ENCODE measurements at regions not wholly inside any gene's neighbourhood (a gene's known extent, or its start where the extent isn't known, plus 50 kb on each side); places are given as distances from the start of the nearest gene placed in this dataset.
"Not testable (repeated sequence)": the region's sequence is repeated elsewhere in the genome, so short reads cannot be mapped to it uniquely, and the experiment has no call there.

DNA sequence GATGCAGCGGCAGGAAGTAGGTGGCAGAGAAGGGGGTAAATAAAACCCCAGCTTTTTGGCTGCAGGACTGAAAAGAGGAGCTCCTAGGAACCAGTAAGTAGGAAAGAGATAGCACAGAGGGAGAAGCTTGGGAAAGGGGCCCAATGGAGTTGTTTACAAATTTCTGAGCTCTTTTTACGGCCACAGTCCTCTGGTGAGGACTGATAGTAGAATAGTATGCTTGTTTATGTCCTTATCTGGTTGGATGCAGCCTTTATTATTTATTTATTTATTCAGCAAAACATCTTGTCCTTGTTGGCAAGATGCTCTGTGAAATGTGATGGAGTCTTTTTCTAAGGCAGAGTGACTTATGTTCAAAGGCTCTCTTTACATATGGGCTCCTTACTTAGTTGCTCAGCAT, 119.7 kb upstream of the AHI1 start:
- H3K27me3 ChIP-seq = no peaks in the 10 kb centered on the region
- no peak for DNase-seq (ENCODE audit: low spot score in 2 of 2)
- no peak for TF ChIP-seq POLR2A (IDR thresholded peaks at IDR 0.05)
- TF ChIP-seq EP300 (IDR thresholded peaks at IDR 0.05) = no peak
- TF ChIP-seq, protein P1, sequence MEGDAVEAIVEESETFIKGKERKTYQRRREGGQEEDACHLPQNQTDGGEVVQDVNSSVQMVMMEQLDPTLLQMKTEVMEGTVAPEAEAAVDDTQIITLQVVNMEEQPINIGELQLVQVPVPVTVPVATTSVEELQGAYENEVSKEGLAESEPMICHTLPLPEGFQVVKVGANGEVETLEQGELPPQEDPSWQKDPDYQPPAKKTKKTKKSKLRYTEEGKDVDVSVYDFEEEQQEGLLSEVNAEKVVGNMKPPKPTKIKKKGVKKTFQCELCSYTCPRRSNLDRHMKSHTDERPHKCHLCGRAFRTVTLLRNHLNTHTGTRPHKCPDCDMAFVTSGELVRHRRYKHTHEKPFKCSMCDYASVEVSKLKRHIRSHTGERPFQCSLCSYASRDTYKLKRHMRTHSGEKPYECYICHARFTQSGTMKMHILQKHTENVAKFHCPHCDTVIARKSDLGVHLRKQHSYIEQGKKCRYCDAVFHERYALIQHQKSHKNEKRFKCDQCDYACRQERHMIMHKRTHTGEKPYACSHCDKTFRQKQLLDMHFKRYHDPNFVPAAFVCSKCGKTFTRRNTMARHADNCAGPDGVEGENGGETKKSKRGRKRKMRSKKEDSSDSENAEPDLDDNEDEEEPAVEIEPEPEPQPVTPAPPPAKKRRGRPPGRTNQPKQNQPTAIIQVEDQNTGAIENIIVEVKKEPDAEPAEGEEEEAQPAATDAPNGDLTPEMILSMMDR (IDR thresholded peaks at IDR 0.05) = no peak
- no peak overlapping the region for H3K27ac ChIP-seq
- H3K9me3 ChIP-seq = no peaks in the 10 kb centered on the region
- WGBS, 2 donors = 78 to 91% methylated on average over 2 of the region's 2 CpGs
- no peaks in the 10 kb centered on the region for H3K4me1 ChIP-seq
- H3K36me3 ChIP-seq = no peaks in the 10 kb centered on the region
- no peak overlapping the region for H3K4me3 ChIP-seq

DNA sequence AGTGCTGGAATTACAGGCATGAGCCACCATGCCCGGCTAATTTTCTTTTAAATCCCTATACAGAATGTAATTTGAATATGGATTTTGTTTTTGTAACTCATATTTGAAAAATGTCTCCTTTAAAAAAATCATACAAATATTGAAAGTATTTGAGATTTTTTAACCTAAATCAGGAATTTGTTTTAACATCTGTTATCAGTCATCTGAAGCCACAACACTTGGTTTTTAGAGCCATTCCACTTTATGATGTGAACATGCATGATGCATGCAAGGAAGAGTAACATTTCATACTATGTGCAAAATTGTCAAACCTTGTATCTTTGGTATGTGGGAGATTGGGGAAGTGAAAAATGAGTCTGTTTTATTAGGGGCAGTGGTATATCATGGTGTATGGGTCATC, 124.5 kb upstream of the AHI1 start:
- H3K27ac ChIP-seq = no peak overlapping the region
- H3K9me3 ChIP-seq = no peaks in the 10 kb centered on the region
- no peaks in the 10 kb centered on the region for H3K27me3 ChIP-seq
- no peak overlapping the region for H3K4me3 ChIP-seq
- no peak for TF ChIP-seq POLR2A (IDR thresholded peaks at IDR 0.05)
- TF ChIP-seq, protein P1 (IDR thresholded peaks at IDR 0.05) = no peak
- TF ChIP-seq EP300 (IDR thresholded peaks at IDR 0.05) = no peak
- no peaks in the 10 kb centered on the region for H3K36me3 ChIP-seq
- 93 to 97% methylated on average over 1 of the region's 1 CpG for WGBS, 2 donors
- H3K4me1 ChIP-seq = no peaks in the 10 kb centered on the region
- no peak for DNase-seq (ENCODE audit: low spot score in 2 of 2)

DNA sequence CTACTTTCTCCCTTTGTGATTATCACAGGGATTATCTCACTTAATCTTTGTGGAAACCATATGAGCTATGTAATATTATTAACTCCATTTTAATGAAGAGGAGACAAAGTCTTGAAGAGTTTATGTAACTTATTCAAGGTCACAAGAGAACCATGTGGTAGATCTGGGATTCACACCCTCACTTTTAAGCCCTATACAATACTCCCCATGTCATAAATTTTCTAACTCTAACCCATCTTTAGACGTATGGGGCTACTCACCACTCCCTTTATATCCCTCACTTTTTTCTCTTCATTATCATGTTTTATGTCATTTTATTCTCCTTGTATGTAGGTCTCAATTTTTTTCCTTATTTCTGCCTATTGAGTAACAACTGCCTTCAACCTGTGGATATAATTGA, 126.4 kb upstream of the AHI1 start:
- WGBS, 2 donors = 87 to 98% methylated on average over 1 of the region's 1 CpG
- Histone ChIP-seq H3K27ac (no peak overlapping the region), H3K36me3 (no peaks in the 10 kb centered on the region), H3K9me3 (no peaks in the 10 kb centered on the region), H3K27me3 (no peaks in the 10 kb centered on the region), H3K4me3 (no peak overlapping the region), H3K4me1 (no peaks in the 10 kb centered on the region)
- no peak for DNase-seq (ENCODE audit: low spot score in 2 of 2)
- TF ChIP-seq EP300 (IDR thresholded peaks at IDR 0.05) (no peak), POLR2A (IDR thresholded peaks at IDR 0.05) (no peak)
- TF ChIP-seq, protein P1 (IDR thresholded peaks at IDR 0.05) = no peak

DNA sequence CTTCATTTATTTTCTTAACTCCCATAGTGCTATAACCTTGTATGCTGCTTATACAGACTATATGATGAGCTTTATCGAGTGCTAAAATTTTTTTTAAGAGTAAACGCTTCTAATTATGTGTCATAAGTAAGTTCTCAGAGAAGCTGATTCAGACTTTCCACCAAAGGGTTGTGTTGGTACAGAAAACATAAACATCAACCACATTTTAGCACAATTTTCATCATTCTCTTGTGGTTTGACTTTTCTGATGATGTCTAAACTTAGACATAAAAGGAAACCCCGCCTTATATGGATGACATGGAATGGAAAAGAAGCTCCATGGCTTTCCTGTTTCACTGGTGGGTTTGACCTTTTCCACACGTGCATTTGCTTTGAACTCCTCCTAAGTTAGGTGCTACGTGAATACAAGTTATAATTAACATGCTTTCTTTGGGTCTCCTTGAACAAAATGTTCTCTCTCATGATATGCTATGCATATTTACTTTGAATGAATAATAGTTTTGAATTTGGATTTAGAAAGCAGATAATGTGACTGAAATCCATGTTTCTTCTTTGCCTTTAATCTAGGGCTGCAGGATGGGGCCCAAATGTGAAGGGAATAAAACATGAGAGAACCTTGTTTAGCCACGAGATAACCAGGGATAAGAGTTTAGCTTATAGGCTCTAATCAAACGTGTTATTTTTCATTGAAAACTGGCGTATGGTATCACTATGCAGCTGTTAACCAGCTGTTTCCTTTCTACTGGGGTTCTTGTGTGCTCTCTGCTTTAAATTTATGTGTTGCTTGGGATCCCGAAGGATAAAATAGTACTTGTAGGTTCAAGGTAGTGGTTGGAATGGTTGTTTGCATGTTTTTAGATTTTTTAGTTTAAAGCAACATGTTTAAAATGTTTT, 127.1 kb upstream of the AHI1 start:
- WGBS, 2 donors = 65 to 71% methylated on average over 9 of the region's 9 CpGs
- Histone ChIP-seq H3K27ac (no peak overlapping the region), H3K27me3 (no peaks in the 10 kb centered on the region), H3K36me3 (no peaks in the 10 kb centered on the region), H3K4me1 (no peaks in the 10 kb centered on the region), H3K4me3 (no peak overlapping the region), H3K9me3 (no peaks in the 10 kb centered on the region)
- DNase-seq (ENCODE audit: low spot score in 2 of 2) = no peak
- TF ChIP-seq POLR2A (IDR thresholded peaks at IDR 0.05) (no peak), EP300 (IDR thresholded peaks at IDR 0.05) (no peak)
- TF ChIP-seq, protein P1 (IDR thresholded peaks at IDR 0.05) = no peak

DNA sequence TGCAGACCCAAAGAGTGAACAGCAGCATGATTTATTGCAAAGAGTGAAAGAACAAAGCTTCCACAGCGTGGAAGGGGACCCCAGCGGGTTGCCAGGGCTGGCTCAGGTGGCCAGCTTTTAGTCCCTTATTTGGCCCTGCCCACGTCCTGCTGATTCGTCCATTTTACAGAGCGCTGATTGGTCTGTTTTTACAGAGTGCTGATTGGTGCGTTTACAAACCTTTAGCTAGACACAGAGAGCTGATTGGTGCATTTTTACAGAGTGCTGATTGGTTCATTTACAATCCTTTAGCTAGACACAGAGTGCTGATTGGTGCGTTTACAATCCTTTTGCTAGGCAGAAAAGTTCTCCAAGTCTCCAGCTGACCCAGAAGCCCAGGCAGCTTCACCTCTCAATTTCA, 128.5 kb upstream of the AHI1 start:
- not testable (repeated sequence) for H3K27me3 ChIP-seq; H3K36me3 ChIP-seq; DNase-seq (ENCODE audit: low spot score in 2 of 2); H3K4me3 ChIP-seq; H3K4me1 ChIP-seq; H3K9me3 ChIP-seq; H3K27ac ChIP-seq
- 87 to 97% methylated on average over 7 of the region's 7 CpGs for WGBS, 2 donors
